Ishikawa (cell line): ENCODE measurements at regions not wholly inside any gene's neighbourhood (a gene's known extent, or its start where the extent isn't known, plus 50 kb on each side); places are given as distances from the start of the nearest gene placed in this dataset.

ENCODE experiments used
- CEBPB ChIP-seq: IDR thresholded peaks from 2 replicates; pipeline ENCODE4 v1.6.1; 2012
- CREB1 ChIP-seq: IDR thresholded peaks from 2 replicates; pipeline ENCODE4 v1.6.1; 2012; ENCODE audit warnings: low read depth
- EGR1 ChIP-seq: IDR thresholded peaks from 2 replicates; pipeline ENCODE4 v1.6.1; 2012
- EP300 ChIP-seq: IDR thresholded peaks from 2 replicates; pipeline ENCODE4 v1.6.1; 2012; ENCODE audit warnings: borderline replicate concordance
- FOXM1 ChIP-seq: IDR thresholded peaks from 2 replicates; pipeline ENCODE4 v1.6.1; 2012; ENCODE audit warnings: low read depth, borderline replicate concordance
- NFIC ChIP-seq: IDR thresholded peaks from 2 replicates; pipeline ENCODE4 v1.6.1; 2012
- RAD21 ChIP-seq: IDR thresholded peaks from 2 replicates; pipeline ENCODE4 v1.6.1; 2012; ENCODE audit warnings: low read depth
- TAF1 ChIP-seq: IDR thresholded peaks from 2 replicates; pipeline ENCODE4 v1.6.1; 2012; ENCODE audit warnings: low read depth, mild to moderate bottlenecking
- TCF12 ChIP-seq: IDR thresholded peaks from 2 replicates; pipeline ENCODE4 v1.6.1; 2012; ENCODE audit warnings: low read depth
- TEAD4 ChIP-seq: IDR thresholded peaks from 2 replicates; pipeline ENCODE4 v1.6.1; 2012
- YY1 ChIP-seq: IDR thresholded peaks from 2 replicates; pipeline ENCODE4 v1.6.1; 2012; ENCODE audit warnings: low read depth
- ZBTB7A ChIP-seq: IDR thresholded peaks from 2 replicates; pipeline ENCODE4 v1.6.1; 2012; ENCODE audit warnings: low read depth
- TF ChIP-seq, protein P1 (sequence below): IDR thresholded peaks from 2 replicates; pipeline ENCODE4 v1.6.1; 2012
- TF ChIP-seq, protein P2 (sequence below): IDR thresholded peaks from 2 replicates; pipeline ENCODE4 v1.6.1; 2012
- TF ChIP-seq, protein P3 (sequence below): IDR thresholded peaks from 2 replicates; pipeline ENCODE4 v1.6.1; 2012; ENCODE audit warnings: low read depth, mild to moderate bottlenecking

DNA sequence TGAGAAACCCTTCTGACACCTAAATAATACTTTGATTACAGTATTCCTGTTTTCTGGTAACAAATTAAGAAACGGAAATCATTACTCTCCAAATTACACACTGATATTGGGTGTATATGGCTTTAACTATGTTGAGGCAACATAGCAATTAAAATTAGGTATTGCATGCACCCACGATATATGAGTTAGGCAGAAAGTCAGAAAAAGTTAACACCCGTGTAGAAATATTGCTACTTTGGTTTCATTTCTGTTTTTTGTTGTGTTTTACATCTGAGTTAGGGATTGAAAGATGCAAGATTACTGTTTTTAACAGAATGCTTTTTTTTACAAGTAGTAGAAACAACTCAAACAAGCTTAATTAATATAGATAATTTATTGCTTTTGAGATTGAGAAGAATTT, 327.8 kb downstream of the GBE1 start:
- TF ChIP-seq CREB1: no peak
- TF ChIP-seq TEAD4: no peak
- no peak for TF ChIP-seq ZBTB7A
- no peak for TF ChIP-seq EP300
- no peak for TF ChIP-seq CEBPB
- TF ChIP-seq, protein P1, sequence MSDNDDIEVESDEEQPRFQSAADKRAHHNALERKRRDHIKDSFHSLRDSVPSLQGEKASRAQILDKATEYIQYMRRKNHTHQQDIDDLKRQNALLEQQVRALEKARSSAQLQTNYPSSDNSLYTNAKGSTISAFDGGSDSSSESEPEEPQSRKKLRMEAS: no peak

DNA sequence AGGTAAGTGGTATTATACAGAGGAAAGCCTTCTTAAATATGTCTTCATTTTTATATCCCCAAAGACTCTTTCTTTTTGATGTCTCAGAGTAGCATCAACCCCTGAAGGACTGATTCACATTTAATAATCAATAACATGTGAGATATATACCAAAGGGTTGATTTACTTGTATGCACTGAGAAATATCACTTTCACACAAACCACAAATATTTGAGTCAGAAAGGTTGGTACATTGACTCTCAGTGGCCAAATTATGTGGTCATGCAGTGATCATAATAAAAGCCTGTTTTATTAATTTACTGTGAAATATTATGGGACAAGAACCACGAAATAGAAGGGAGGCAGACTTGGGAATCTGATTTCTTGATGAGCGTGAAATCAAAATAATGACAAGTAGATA, 329.0 kb downstream of the GBE1 start:
- TF ChIP-seq CREB1: no peak
- no peak for TF ChIP-seq TCF12
- no peak for TF ChIP-seq RAD21
- TF ChIP-seq NFIC: no peak
- TF ChIP-seq ZBTB7A: no peak
- TF ChIP-seq TAF1: no peak
- TF ChIP-seq, protein P1: no peak
- TF ChIP-seq CEBPB: no peak
- no peak for TF ChIP-seq FOXM1
- TF ChIP-seq, protein P2, sequence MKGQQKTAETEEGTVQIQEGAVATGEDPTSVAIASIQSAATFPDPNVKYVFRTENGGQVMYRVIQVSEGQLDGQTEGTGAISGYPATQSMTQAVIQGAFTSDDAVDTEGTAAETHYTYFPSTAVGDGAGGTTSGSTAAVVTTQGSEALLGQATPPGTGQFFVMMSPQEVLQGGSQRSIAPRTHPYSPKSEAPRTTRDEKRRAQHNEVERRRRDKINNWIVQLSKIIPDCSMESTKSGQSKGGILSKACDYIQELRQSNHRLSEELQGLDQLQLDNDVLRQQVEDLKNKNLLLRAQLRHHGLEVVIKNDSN: no peak
- TF ChIP-seq EP300: no peak
- TF ChIP-seq TEAD4: no peak
- TF ChIP-seq, protein P3, sequence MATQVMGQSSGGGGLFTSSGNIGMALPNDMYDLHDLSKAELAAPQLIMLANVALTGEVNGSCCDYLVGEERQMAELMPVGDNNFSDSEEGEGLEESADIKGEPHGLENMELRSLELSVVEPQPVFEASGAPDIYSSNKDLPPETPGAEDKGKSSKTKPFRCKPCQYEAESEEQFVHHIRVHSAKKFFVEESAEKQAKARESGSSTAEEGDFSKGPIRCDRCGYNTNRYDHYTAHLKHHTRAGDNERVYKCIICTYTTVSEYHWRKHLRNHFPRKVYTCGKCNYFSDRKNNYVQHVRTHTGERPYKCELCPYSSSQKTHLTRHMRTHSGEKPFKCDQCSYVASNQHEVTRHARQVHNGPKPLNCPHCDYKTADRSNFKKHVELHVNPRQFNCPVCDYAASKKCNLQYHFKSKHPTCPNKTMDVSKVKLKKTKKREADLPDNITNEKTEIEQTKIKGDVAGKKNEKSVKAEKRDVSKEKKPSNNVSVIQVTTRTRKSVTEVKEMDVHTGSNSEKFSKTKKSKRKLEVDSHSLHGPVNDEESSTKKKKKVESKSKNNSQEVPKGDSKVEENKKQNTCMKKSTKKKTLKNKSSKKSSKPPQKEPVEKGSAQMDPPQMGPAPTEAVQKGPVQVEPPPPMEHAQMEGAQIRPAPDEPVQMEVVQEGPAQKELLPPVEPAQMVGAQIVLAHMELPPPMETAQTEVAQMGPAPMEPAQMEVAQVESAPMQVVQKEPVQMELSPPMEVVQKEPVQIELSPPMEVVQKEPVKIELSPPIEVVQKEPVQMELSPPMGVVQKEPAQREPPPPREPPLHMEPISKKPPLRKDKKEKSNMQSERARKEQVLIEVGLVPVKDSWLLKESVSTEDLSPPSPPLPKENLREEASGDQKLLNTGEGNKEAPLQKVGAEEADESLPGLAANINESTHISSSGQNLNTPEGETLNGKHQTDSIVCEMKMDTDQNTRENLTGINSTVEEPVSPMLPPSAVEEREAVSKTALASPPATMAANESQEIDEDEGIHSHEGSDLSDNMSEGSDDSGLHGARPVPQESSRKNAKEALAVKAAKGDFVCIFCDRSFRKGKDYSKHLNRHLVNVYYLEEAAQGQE: no peak
- no peak for TF ChIP-seq EGR1
- TF ChIP-seq YY1: no peak

DNA sequence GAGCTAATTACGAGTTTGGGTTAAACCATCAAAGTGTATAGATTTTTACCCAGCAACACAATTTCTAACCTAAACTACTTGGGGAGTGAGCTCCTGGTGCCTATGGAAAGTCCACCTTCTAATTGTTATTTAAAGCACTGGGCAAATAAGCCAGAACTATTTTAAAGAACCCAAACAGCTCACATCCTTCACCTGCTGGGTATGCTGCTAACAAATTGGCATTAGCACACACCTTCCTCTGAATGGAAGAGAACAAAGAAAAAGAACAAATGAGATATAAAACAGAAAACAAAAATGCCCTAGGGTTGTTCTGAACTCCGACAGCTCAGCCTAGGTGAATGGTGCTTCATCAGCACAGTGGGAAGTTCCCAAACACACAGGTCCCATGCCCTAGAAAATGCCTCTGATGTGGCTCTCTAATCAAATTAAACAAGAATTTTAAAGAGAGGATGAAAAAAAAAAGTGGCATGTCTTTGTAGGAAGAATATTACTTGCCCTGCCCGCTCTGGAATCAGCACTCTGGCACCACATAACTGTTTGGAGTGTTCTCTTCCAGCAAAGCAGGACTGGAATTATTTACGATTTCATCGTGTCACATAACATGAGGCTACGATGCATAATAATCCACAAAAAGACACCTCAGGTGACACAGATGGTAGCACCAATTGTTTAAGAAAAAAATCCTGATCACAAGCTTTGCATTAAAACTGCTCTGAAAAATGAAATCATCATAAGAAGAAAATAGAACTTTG, 334.4 kb downstream of the GBE1 start:
- no peak for TF ChIP-seq YY1
- TF ChIP-seq, protein P1: no peak
- TF ChIP-seq NFIC: no peak
- TF ChIP-seq FOXM1: no peak
- TF ChIP-seq TAF1: no peak
- no peak for TF ChIP-seq ZBTB7A
- TF ChIP-seq EP300: no peak
- TF ChIP-seq, protein P3: no peak
- no peak for TF ChIP-seq CREB1

DNA sequence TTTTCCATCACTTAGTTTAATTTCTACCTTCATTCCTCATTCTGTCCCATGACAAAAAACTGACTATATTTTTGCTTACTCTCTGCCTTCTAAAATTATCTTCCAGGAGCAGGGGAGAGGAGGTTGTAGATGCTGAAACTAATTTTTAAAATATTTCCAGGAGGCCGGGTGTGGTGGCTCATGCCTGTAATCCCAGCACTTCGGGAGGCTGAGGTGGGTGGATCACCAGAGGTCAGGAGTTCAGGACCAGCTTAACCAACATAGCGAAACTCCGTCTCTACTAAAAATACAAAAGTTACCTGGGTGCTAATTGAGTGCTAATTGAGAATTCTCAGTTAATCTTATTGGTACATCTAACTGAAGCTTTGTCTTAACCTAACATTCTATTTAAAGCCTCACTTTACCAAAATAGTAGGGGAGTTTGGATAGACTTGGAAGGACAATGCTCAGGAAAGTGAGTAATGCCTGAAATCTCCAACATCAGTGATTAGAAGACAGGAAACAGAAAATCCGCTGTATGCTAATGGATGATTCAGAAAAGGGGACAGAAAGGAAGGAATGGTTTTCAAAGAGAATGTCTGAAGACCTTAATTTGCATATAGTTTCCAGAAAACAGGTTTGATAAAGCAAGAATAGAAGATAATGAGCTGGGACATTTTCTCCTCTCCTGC, 336.1 kb downstream of the GBE1 start:
- TF ChIP-seq TCF12 (no peak), EP300 (no peak)

DNA sequence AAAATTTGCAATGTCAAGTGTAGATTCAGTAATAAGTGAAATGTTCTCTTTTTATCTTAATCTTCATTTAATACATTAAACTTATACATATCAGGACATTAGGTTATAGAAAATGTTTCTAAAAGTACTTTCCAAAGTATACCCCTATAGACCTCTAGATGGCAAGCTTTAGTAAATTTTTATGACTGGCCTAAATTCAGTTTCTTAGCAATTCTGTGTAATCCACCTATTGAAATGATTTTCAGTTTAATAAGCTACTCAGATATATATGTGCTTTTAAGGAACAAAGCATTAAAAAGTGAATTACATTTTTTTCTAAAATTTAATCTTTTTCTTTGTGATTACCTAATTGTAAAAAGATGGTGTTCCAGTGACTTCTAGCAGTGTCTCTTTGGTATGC, 342.2 kb downstream of the GBE1 start:
- TF ChIP-seq RAD21 (peak; percentile 53), TCF12 (no peak), EP300 (no peak), YY1 (no peak)
- TF ChIP-seq, protein P3: no peak
